Fibroblast of lung (primary cell): ENCODE measurements at regions not wholly inside any gene's neighbourhood (a gene's known extent, or its start where the extent isn't known, plus 50 kb on each side); places are given as distances from the start of the nearest gene placed in this dataset.

Experiments used
- EZH2 ChIP-seq: IDR thresholded peaks from 2 replicates; pipeline ENCODE4 v1.5.1; 2012; ENCODE audit warnings: low read length, control low read depth, mild to moderate bottlenecking; ENCODE audit errors: missing control alignments
- TF ChIP-seq, protein P1 (sequence below), 2 donors: IDR thresholded peaks in 1 of 2; conservative IDR thresholded peaks in 1 of 2; 1 replicate in 1 of 2; 2 replicates in 1 of 2; pipeline ENCODE4 v1.5.1; 2011 to 2012; ENCODE audit warnings: low read length in 2 of 2, control low read depth in 1 of 2, inconsistent platforms in 1 of 2, low read depth in 1 of 2, mild to moderate bottlenecking in 1 of 2

DNA sequence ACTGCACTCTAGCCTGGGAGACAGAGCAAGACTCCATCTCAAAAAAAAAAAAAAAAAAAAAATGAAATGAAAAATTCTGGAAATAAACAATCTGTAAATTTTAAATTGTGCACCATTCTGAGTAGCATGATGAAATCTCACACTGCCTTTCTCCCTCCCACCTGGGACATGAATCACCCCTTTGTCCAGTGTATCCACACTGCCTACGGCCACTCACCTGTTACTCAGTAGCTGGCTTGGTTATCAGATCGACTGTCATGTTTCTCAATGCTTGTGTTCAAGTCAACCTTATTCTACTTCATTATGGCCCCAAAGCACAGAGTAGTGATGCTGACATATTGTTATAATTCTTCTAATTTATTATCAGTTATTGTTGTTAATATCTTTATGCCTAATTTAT is 58.7 kb upstream of the MTHFD1L start:
- TF ChIP-seq, protein P1, sequence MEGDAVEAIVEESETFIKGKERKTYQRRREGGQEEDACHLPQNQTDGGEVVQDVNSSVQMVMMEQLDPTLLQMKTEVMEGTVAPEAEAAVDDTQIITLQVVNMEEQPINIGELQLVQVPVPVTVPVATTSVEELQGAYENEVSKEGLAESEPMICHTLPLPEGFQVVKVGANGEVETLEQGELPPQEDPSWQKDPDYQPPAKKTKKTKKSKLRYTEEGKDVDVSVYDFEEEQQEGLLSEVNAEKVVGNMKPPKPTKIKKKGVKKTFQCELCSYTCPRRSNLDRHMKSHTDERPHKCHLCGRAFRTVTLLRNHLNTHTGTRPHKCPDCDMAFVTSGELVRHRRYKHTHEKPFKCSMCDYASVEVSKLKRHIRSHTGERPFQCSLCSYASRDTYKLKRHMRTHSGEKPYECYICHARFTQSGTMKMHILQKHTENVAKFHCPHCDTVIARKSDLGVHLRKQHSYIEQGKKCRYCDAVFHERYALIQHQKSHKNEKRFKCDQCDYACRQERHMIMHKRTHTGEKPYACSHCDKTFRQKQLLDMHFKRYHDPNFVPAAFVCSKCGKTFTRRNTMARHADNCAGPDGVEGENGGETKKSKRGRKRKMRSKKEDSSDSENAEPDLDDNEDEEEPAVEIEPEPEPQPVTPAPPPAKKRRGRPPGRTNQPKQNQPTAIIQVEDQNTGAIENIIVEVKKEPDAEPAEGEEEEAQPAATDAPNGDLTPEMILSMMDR (conservative IDR thresholded peaks at IDR 0.05 in 1 of 2, IDR thresholded peaks at IDR 0.05 in 1 of 2; ENCODE audit: low read depth in 1 of 2, low read length in 2 of 2): no peak
- no peak for TF ChIP-seq EZH2
